Renal cortex interstitium (tissue), 11 donors: ENCODE measurements at regions not wholly inside any gene's neighbourhood (a gene's known extent, or its start where the extent isn't known, plus 50 kb on each side); places are given as distances from the start of the nearest gene placed in this dataset.

Source experiments
- DNase-seq, 11 donors: peaks; one replicate each; pipeline ENCODE4 v3.0.0-alpha.2; 2013; ENCODE audit warnings: low read depth in 9 of 11, low spot score in 4 of 11; ENCODE audit errors: extremely low read depth in 1 of 11

- DNase-seq = no peak
These were observed 511.3 kb downstream of the NPHP4 start for GRCh38 chr1:5480906-5481305.

GRCh38 chr1:5479876-5480646 lies 512.2 kb downstream of the NPHP4 start:
- DNase-seq = no peak

- no peak for DNase-seq
These were observed 513.3 kb downstream of the NPHP4 start for GRCh38 chr1:5478961-5479360.

DNA sequence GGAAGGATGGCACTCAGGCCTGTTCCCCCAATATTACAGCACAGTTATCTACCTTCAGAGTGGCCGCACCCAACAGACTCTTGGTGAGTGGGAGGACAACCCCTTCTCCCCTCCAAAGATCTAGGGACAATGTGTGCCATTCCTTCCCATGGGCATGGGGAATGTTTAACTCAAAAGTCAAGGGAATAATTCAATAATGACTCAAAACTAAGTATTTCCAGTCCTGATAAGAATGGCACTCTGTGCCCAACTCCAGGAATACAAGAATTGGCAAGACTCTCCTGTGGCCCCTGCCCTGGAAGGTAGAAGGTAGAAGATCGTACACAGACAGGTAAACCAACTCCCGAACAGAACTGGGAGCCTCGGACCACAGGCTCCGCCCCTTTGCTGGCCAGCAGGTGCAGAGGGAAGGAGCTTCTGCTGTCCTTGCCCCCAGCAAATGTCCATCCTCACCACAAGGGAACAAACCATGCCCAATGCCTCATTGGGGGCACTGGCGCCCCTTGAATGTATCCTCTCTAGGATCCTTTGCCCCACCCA lies 514.0 kb downstream of the NPHP4 start:
- DNase-seq = no peak

DNA sequence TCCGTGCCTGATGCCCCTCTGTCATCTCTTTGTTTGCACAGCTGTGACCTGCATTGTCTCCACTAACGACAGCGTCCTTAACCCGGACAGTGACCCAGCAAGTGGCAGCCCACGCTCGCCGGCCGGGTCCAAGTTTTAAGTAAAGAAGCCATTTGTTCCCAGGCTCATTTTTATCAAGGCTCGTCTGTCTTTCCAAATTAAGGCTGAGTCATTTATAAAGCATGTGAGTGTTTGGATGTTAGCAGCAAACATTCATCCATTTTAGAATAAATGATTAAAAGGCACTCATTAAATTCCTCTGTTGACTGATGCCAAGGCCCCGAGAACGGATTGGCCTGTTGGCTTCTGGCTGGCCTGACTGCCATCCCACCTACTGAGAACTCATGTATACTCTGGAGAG lies 514.5 kb downstream of the NPHP4 start:
- DNase-seq = no peak

GRCh38 chr1:5475572-5475971 lies 516.7 kb downstream of the NPHP4 start:
- peak in 2 of 11 donors; percentile 11 to 25 for DNase-seq

GRCh38 chr1:5473268-5473667 lies 519.0 kb downstream of the NPHP4 start:
- no peak for DNase-seq

DNA sequence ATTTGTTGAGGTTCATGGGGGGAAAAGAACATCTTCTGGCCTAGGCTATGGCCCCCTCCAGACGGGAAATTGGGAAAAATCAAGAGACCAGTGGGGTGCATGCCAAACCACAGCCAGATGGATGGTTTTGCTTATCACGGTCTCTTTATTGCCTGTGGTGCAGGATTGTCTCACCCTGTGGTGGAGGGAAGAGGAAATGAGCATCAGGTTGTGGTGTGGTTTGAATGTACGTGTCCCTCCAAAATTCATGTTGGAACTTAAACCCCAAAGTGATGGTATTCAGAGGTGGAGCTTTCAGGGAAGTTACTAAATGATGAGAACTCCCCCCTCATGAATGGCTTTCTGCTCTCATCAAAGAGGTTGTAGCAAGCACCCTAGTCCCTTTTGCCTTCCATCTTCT lies 525.7 kb downstream of the NPHP4 start:
- DNase-seq = no peak

- DNase-seq = no peak
These were observed 526.9 kb downstream of the NPHP4 start for GRCh38 chr1:5465281-5465711.

- DNase-seq = no peak
These were observed 527.9 kb downstream of the NPHP4 start for GRCh38 chr1:5464366-5464765.

- DNase-seq = no peak
These were observed 531.3 kb downstream of the NPHP4 start for GRCh38 chr1:5460974-5461373.

- no peak for DNase-seq
These were observed 532.2 kb downstream of the NPHP4 start for GRCh38 chr1:5459839-5460610.

DNA sequence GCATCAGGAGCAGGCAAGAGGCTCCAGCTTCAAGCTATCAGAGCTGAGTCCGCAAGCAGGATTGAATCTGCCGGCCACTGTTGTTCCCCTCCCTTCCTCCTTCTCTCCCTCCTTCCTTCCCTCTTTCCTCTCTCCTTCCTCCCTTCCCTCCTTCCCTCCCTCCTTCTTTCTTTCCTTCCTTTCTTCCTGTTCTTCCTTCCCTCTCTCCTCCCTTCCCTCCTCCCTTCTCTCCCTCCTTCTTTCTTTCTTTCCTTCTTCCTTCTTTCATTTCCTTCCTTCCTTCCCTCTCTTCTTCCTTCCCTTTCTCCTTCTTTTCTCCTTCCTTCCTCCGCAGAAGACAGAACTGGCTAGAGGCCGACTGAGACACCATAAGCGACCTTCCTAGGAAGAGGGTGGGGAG lies 534.0 kb downstream of the NPHP4 start:
- no peak for DNase-seq

DNA sequence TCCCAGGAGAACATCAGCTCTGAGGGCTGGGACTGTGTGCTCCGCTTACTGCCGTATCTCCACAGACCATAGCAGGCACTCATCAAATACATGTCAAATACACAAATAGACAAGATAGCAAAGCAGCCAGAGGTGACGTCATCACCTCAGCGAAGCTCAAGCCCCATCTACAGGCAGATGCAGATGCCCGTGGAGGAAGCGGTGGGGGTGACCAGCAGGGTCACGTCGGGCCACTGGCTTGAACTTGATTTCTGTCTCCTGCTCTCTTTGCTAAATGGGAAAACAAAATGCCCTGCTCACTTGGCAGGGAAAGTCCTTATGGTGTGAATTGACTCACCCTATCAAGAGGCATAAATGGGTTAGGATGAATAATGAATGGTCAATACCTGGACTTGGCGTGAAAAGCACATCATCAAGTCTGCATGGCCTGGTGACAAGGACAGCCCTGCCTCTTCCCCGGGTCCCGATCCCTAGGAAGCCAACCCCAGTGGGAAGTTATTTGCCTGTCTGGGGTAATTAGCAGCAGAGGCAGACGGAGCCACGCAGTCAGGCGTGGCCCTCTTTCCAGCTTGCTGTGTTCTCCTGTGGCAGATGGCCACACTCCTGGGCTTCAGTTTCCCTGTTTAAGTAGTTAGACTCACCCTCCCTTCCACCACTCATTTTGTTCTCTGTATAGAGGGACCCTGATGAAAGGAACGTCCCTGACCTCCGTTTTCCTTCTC lies 536.0 kb downstream of the NPHP4 start:
- no peak for DNase-seq

DNA sequence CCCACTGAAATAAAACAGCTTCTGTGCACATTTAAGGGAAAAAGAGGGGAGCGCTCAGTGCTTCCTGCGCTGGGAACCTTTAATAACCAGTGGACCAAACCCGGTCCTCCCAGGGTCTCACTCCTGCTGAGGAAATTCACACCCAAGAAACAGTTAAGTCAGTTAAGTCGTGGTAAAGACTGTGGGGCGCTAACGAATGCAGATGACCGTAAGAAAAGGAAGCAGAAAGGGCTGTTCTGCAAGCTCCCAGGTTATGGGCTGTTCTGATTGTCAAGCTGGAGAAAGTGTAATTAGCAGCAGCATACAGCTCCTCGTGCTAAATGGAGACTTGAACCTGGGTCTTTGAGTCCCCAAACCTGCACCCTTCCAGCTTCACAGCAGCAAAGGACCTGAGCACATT lies 536.6 kb downstream of the NPHP4 start:
- DNase-seq = no peak

DNA sequence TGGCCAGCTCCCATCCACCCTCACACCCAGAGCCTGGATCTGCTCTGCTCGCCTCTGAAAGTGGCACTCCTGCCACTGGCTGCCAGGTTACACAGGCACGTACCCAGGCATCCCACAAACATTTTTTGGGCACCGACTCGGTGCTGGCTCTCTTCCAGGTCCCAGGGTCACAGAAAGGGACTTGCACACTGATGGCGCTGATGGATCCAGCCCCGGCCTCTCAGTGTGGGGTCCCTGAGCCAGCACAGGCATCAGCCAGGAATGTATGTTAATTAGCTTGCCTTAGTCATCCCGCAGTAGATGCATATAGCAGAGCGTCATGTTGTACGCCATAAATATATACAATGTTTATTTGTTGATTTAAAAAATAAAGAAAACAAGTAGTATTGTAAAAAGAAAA lies 537.2 kb downstream of the NPHP4 start:
- DNase-seq = no peak

GRCh38 chr1:5453347-5453746 lies 538.9 kb downstream of the NPHP4 start:
- DNase-seq = no peak

- no peak for DNase-seq
These were observed 540.6 kb downstream of the NPHP4 start for GRCh38 chr1:5451671-5452070.

- no peak for DNase-seq
These were observed 543.7 kb downstream of the NPHP4 start for GRCh38 chr1:5448486-5448885.

GRCh38 chr1:5447503-5447960 lies 544.7 kb downstream of the NPHP4 start:
- DNase-seq = no peak
